ENCODE measurements at regions not wholly inside any gene's neighbourhood (a gene's known extent, or its start where the extent isn't known, plus 50 kb on each side); places are given as distances from the start of the nearest gene placed in this dataset.

GRCh38 chr7:43015301-43015700 lies 83.1 kb downstream of the MRPL32 start:
- no peaks in the 10 kb centered on the region for H3K27me3 ChIP-seq (ENCODE audit: control insufficient read depth, insufficient read depth, low read length)
- DNase-seq = no peak
- no peak overlapping the region for H3K4me3 ChIP-seq (ENCODE audit: low read length)
- no peak overlapping the region for H3K27ac ChIP-seq (ENCODE audit: low read length)
- H3K36me3 ChIP-seq (ENCODE audit: control insufficient read depth, insufficient read depth, low read length) = no peaks in the 10 kb centered on the region
- H3K9me3 ChIP-seq (replicated peaks; ENCODE audit: control insufficient read depth, low read depth, low read length) = no peaks in the 10 kb centered on the region
- no CpG with 5 or more reads among the region's 4 CpGs for WGBS (ENCODE audit: insufficient coverage)
- H3K4me1 ChIP-seq (ENCODE audit: control insufficient read depth, insufficient read depth, low read length) = no peaks in the 10 kb centered on the region

GRCh38 chr7:43018446-43018845 lies 86.3 kb downstream of the MRPL32 start:
- Histone ChIP-seq H3K4me3 (ENCODE audit: low read length) (no peak overlapping the region), H3K27me3 (ENCODE audit: control insufficient read depth, insufficient read depth, low read length) (peaks cover 2% of the 10 kb centered on the region), H3K36me3 (ENCODE audit: control insufficient read depth, insufficient read depth, low read length) (no peaks in the 10 kb centered on the region), H3K27ac (ENCODE audit: low read length) (no peak overlapping the region), H3K9me3 (replicated peaks; ENCODE audit: control insufficient read depth, low read depth, low read length) (no peaks in the 10 kb centered on the region), H3K4me1 (ENCODE audit: control insufficient read depth, insufficient read depth, low read length) (no peaks in the 10 kb centered on the region)
- no peak for DNase-seq
- 62% methylated on average over 4 of the region's 4 CpGs for WGBS (ENCODE audit: insufficient coverage)

GRCh38 chr7:43021431-43021830 lies 89.3 kb downstream of the MRPL32 start:
- 90% methylated on average over 2 of the region's 3 CpGs for WGBS (ENCODE audit: insufficient coverage)
- no peak overlapping the region for H3K27ac ChIP-seq (ENCODE audit: low read length)
- H3K36me3 ChIP-seq (ENCODE audit: control insufficient read depth, insufficient read depth, low read length) = no peaks in the 10 kb centered on the region
- DNase-seq = no peak
- no peak overlapping the region for H3K4me3 ChIP-seq (ENCODE audit: low read length)
- no peaks in the 10 kb centered on the region for H3K4me1 ChIP-seq (ENCODE audit: control insufficient read depth, insufficient read depth, low read length)
- no peaks in the 10 kb centered on the region for H3K9me3 ChIP-seq (replicated peaks; ENCODE audit: control insufficient read depth, low read depth, low read length)
- peaks cover 2% of the 10 kb centered on the region for H3K27me3 ChIP-seq (ENCODE audit: control insufficient read depth, insufficient read depth, low read length)

- no peak overlapping the region for H3K4me3 ChIP-seq (ENCODE audit: low read length)
- H3K27me3 ChIP-seq (ENCODE audit: control insufficient read depth, insufficient read depth, low read length) = peaks cover 2% of the 10 kb centered on the region
- no peak overlapping the region for H3K27ac ChIP-seq (ENCODE audit: low read length)
- no peaks in the 10 kb centered on the region for H3K9me3 ChIP-seq (replicated peaks; ENCODE audit: control insufficient read depth, low read depth, low read length)
- H3K36me3 ChIP-seq (ENCODE audit: control insufficient read depth, insufficient read depth, low read length) = no peaks in the 10 kb centered on the region
- 70% methylated on average over 6 of the region's 7 CpGs for WGBS (ENCODE audit: insufficient coverage)
- no peaks in the 10 kb centered on the region for H3K4me1 ChIP-seq (ENCODE audit: control insufficient read depth, insufficient read depth, low read length)
- DNase-seq = no peak
These were observed 89.8 kb downstream of the MRPL32 start for GRCh38 chr7:43022008-43022407.

GRCh38 chr7:43033369-43033768 lies 79.1 kb upstream of the HECW1 start:
- H3K27me3 ChIP-seq (ENCODE audit: control insufficient read depth, insufficient read depth, low read length) = no peaks in the 10 kb centered on the region
- no peaks in the 10 kb centered on the region for H3K9me3 ChIP-seq (replicated peaks; ENCODE audit: control insufficient read depth, low read depth, low read length)
- DNase-seq = no peak
- no peak overlapping the region for H3K27ac ChIP-seq (ENCODE audit: low read length)
- H3K4me3 ChIP-seq (ENCODE audit: low read length) = no peak overlapping the region
- H3K36me3 ChIP-seq (ENCODE audit: control insufficient read depth, insufficient read depth, low read length) = no peaks in the 10 kb centered on the region
- no peaks in the 10 kb centered on the region for H3K4me1 ChIP-seq (ENCODE audit: control insufficient read depth, insufficient read depth, low read length)
- WGBS (ENCODE audit: insufficient coverage) = no CpG with 5 or more reads among the region's 2 CpGs

- Histone ChIP-seq H3K36me3 (ENCODE audit: control insufficient read depth, insufficient read depth, low read length) (no peaks in the 10 kb centered on the region), H3K4me1 (ENCODE audit: control insufficient read depth, insufficient read depth, low read length) (no peaks in the 10 kb centered on the region), H3K9me3 (replicated peaks; ENCODE audit: control insufficient read depth, low read depth, low read length) (no peaks in the 10 kb centered on the region), H3K27me3 (ENCODE audit: control insufficient read depth, insufficient read depth, low read length) (no peaks in the 10 kb centered on the region), H3K4me3 (ENCODE audit: low read length) (no peak overlapping the region), H3K27ac (ENCODE audit: low read length) (no peak overlapping the region)
- 87% methylated on average over 4 of the region's 4 CpGs for WGBS (ENCODE audit: insufficient coverage)
- DNase-seq = no peak
These were observed 77.9 kb upstream of the HECW1 start for GRCh38 chr7:43034535-43035002.

GRCh38 chr7:43037531-43037930 lies 74.9 kb upstream of the HECW1 start:
- Histone ChIP-seq H3K9me3 (replicated peaks; ENCODE audit: control insufficient read depth, low read depth, low read length) (no peaks in the 10 kb centered on the region), H3K4me3 (ENCODE audit: low read length) (no peak overlapping the region), H3K27me3 (ENCODE audit: control insufficient read depth, insufficient read depth, low read length) (no peaks in the 10 kb centered on the region), H3K36me3 (ENCODE audit: control insufficient read depth, insufficient read depth, low read length) (no peaks in the 10 kb centered on the region), H3K27ac (ENCODE audit: low read length) (no peak overlapping the region), H3K4me1 (ENCODE audit: control insufficient read depth, insufficient read depth, low read length) (no peaks in the 10 kb centered on the region)
- WGBS (ENCODE audit: insufficient coverage) = no CpG with 5 or more reads among the region's 4 CpGs
- no peak for DNase-seq

- no CpG with 5 or more reads among the region's 3 CpGs for WGBS (ENCODE audit: insufficient coverage)
- peaks cover 4% of the 10 kb centered on the region for H3K27me3 ChIP-seq (ENCODE audit: control insufficient read depth, insufficient read depth, low read length)
- H3K4me1 ChIP-seq (ENCODE audit: control insufficient read depth, insufficient read depth, low read length) = no peaks in the 10 kb centered on the region
- no peaks in the 10 kb centered on the region for H3K9me3 ChIP-seq (replicated peaks; ENCODE audit: control insufficient read depth, low read depth, low read length)
- no peak overlapping the region for H3K4me3 ChIP-seq (ENCODE audit: low read length)
- H3K36me3 ChIP-seq (ENCODE audit: control insufficient read depth, insufficient read depth, low read length) = no peaks in the 10 kb centered on the region
- no peak overlapping the region for H3K27ac ChIP-seq (ENCODE audit: low read length)
- peak; percentile 46 for DNase-seq
These were observed 74.2 kb upstream of the HECW1 start for GRCh38 chr7:43038254-43038653.

GRCh38 chr7:43039346-43039745 lies 73.1 kb upstream of the HECW1 start:
- no peak overlapping the region for H3K27ac ChIP-seq (ENCODE audit: low read length)
- DNase-seq = peak; percentile 7
- no peaks in the 10 kb centered on the region for H3K4me1 ChIP-seq (ENCODE audit: control insufficient read depth, insufficient read depth, low read length)
- 10% methylated on average over 2 of the region's 3 CpGs for WGBS (ENCODE audit: insufficient coverage)
- H3K36me3 ChIP-seq (ENCODE audit: control insufficient read depth, insufficient read depth, low read length) = no peaks in the 10 kb centered on the region
- no peak overlapping the region for H3K4me3 ChIP-seq (ENCODE audit: low read length)
- no peaks in the 10 kb centered on the region for H3K9me3 ChIP-seq (replicated peaks; ENCODE audit: control insufficient read depth, low read depth, low read length)
- H3K27me3 ChIP-seq (ENCODE audit: control insufficient read depth, insufficient read depth, low read length) = peaks cover 4% of the 10 kb centered on the region

- H3K4me3 ChIP-seq (ENCODE audit: low read length) = no peak overlapping the region
- no peaks in the 10 kb centered on the region for H3K4me1 ChIP-seq (ENCODE audit: control insufficient read depth, insufficient read depth, low read length)
- no peaks in the 10 kb centered on the region for H3K9me3 ChIP-seq (replicated peaks; ENCODE audit: control insufficient read depth, low read depth, low read length)
- peaks cover 4% of the 10 kb centered on the region for H3K27me3 ChIP-seq (ENCODE audit: control insufficient read depth, insufficient read depth, low read length)
- no peak for DNase-seq
- H3K36me3 ChIP-seq (ENCODE audit: control insufficient read depth, insufficient read depth, low read length) = no peaks in the 10 kb centered on the region
- no peak overlapping the region for H3K27ac ChIP-seq (ENCODE audit: low read length)
These were observed 72.0 kb upstream of the HECW1 start for GRCh38 chr7:43040461-43040860.

- WGBS (ENCODE audit: insufficient coverage) = no CpG with 5 or more reads among the region's 2 CpGs
- peaks cover 4% of the 10 kb centered on the region for H3K27me3 ChIP-seq (ENCODE audit: control insufficient read depth, insufficient read depth, low read length)
- H3K9me3 ChIP-seq (replicated peaks; ENCODE audit: control insufficient read depth, low read depth, low read length) = no peaks in the 10 kb centered on the region
- DNase-seq = no peak
- no peak overlapping the region for H3K27ac ChIP-seq (ENCODE audit: low read length)
- no peaks in the 10 kb centered on the region for H3K4me1 ChIP-seq (ENCODE audit: control insufficient read depth, insufficient read depth, low read length)
- no peak overlapping the region for H3K4me3 ChIP-seq (ENCODE audit: low read length)
- no peaks in the 10 kb centered on the region for H3K36me3 ChIP-seq (ENCODE audit: control insufficient read depth, insufficient read depth, low read length)
These were observed 71.3 kb upstream of the HECW1 start for GRCh38 chr7:43041105-43041504.
